GM23248 (cell line): ENCODE measurements at regions not wholly inside any gene's neighbourhood (a gene's known extent, or its start where the extent isn't known, plus 50 kb on each side); places are given as distances from the start of the nearest gene placed in this dataset.
A peak's percentile ranks its signal among the peaks of the same experiment; 100 is the strongest.

ENCODE experiments used
- DNase-seq: peaks from one replicate; pipeline ENCODE4 v3.0.0-alpha.2; 2015
- H2AFZ ChIP-seq: fragments of 200-600 bp; sonication (generic); 2 replicates; pipeline ENCODE4 v1.6.1; 2016; ENCODE audit warnings: antibody characterized with exemption
- H3F3A ChIP-seq: fragments of 200-600 bp; sonication (generic); 2 replicates; pipeline ENCODE4 v1.6.1; 2016; ENCODE audit warnings: mild to moderate bottlenecking, antibody characterized with exemption, mixed run types; ENCODE audit not compliant: insufficient read depth
- H3K27ac ChIP-seq: fragments of 200-600 bp; sonication (generic); 2 replicates; pipeline ENCODE4 v1.5.1; 2016; ENCODE audit warnings: mild to moderate bottlenecking
- H3K27me3 ChIP-seq: fragments of 200-600 bp; sonication (generic); replicated peaks from 2 replicates; pipeline ENCODE4 v1.6.1; 2016; ENCODE audit warnings: mild to moderate bottlenecking; ENCODE audit not compliant: insufficient read depth
- H3K36me3 ChIP-seq: fragments of 200-600 bp; sonication (generic); 2 replicates; pipeline ENCODE4 v1.6.1; 2016; ENCODE audit warnings: low read depth, mild to moderate bottlenecking
- H3K4me1 ChIP-seq: fragments of 200-600 bp; sonication (generic); 2 replicates; pipeline ENCODE4 v1.6.1; 2016; ENCODE audit warnings: mild to moderate bottlenecking; ENCODE audit not compliant: insufficient read depth
- H3K4me2 ChIP-seq: fragments of 200-600 bp; sonication (generic); one replicate; pipeline ENCODE4 v1.6.1; 2016; ENCODE audit warnings: mild to moderate bottlenecking; ENCODE audit not compliant: unreplicated experiment
- H3K4me3 ChIP-seq: fragments of 200-600 bp; sonication (generic); 2 replicates; pipeline ENCODE4 v1.5.1; 2016; ENCODE audit warnings: mild to moderate bottlenecking
- H3K79me2 ChIP-seq: fragments of 200-600 bp; sonication (generic); 2 replicates; pipeline ENCODE4 v1.6.1; 2016; ENCODE audit warnings: mild to moderate bottlenecking; ENCODE audit not compliant: insufficient read depth
- H3K9ac ChIP-seq: fragments of 200-600 bp; sonication (generic); 2 replicates; pipeline ENCODE4 v1.6.1; 2016; ENCODE audit warnings: mild to moderate bottlenecking
- H3K9me2 ChIP-seq: fragments of 200-600 bp; sonication (generic); 2 replicates; pipeline ENCODE4 v1.6.1; 2016; ENCODE audit warnings: mixed run types, mild to moderate bottlenecking, moderate library complexity; ENCODE audit not compliant: insufficient read depth
- H3K9me3 ChIP-seq: fragments of 200-600 bp; sonication (generic); one replicate; pipeline ENCODE4 v1.6.1; 2017; ENCODE audit warnings: low read depth
- H4K20me1 ChIP-seq: fragments of 200-600 bp; sonication (generic); 2 replicates; pipeline ENCODE4 v1.6.0; 2016; ENCODE audit not compliant: insufficient read depth
- EZH2 ChIP-seq: fragments of 200-600 bp; sonication (generic); IDR thresholded peaks from 2 replicates; pipeline ENCODE4 v1.6.1; 2018; ENCODE audit warnings: antibody characterized with exemption, mild to moderate bottlenecking; ENCODE audit not compliant: insufficient read depth, poor library complexity, severe bottlenecking
- EZH2phosphoT487 ChIP-seq: fragments of 200-600 bp; sonication (generic); IDR thresholded peaks from 2 replicates; pipeline ENCODE4 v1.6.1; 2018; ENCODE audit warnings: antibody characterized with exemption, moderate library complexity, mild to moderate bottlenecking, low read depth; ENCODE audit not compliant: insufficient read depth
- WGBS, 2 experiments: methylation state at CpG; one replicate each; pipeline ENCODE4 v1.1.6; 2015 to 2017; ENCODE audit warnings: low lambda C conversion rate in 2 of 2, low coverage in 1 of 2; ENCODE audit errors: missing lambda C conversion rate in 2 of 2; 5-methylcytosine and 5-hydroxymethylcytosine counted together
- in situ Hi-C: fragments of 300-500 bp; cut with MboI; formaldehyde crosslinking; loops from 2 replicates; pipeline ENCODE4 v1.15.0; 2020

GRCh38 chr15:88388686-88389085, 78.5 kb downstream of the MRPL46 start:
- Histone ChIP-seq H3K9me2 (no peaks in the 10 kb centered on the region), H3K4me2 (no peak overlapping the region), H3F3A (peaks cover 29% of the 10 kb centered on the region), H3K27me3 (no peaks in the 10 kb centered on the region), H4K20me1 (no peaks in the 10 kb centered on the region), H3K4me3 (no peak overlapping the region), H3K36me3 (no peaks in the 10 kb centered on the region), H3K4me1 (peaks cover 12% of the 10 kb centered on the region), H3K9ac (no peak overlapping the region), H3K9me3 (no peaks in the 10 kb centered on the region), H3K27ac (no peak overlapping the region), H3K79me2 (no peaks in the 10 kb centered on the region), H2AFZ (no peak overlapping the region)
- WGBS, 2 experiments = 32 to 42% methylated on average over 3 of the region's 3 CpGs
- no peak for TF ChIP-seq EZH2
- no peak for TF ChIP-seq EZH2phosphoT487
- in situ Hi-C loops = no loop called here
- no peak for DNase-seq

GRCh38 chr15:88385078-88385700, 82.0 kb downstream of the MRPL46 start:
- Histone ChIP-seq H3K9me2 (no peaks in the 10 kb centered on the region), H3F3A (peaks cover 44% of the 10 kb centered on the region), H3K4me3 (no peak overlapping the region), H3K4me2 (peak overlapping the region; percentile 35), H4K20me1 (no peaks in the 10 kb centered on the region), H3K27me3 (no peaks in the 10 kb centered on the region), H3K4me1 (peaks cover 36% of the 10 kb centered on the region), H3K79me2 (no peaks in the 10 kb centered on the region), H3K9ac (no peak overlapping the region), H3K27ac (peak overlapping the region; percentile 56), H3K9me3 (no peaks in the 10 kb centered on the region), H2AFZ (no peak overlapping the region), H3K36me3 (no peaks in the 10 kb centered on the region)
- 0 to 2% methylated on average over 2 of the region's 2 CpGs for WGBS, 2 experiments
- no peak for TF ChIP-seq EZH2
- TF ChIP-seq EZH2phosphoT487 = no peak
- peak; percentile 89 for DNase-seq
- in situ Hi-C loops = no loop called here

- 75 to 83% methylated on average over 1 of the region's 1 CpG for WGBS, 2 experiments
- Histone ChIP-seq H3K9me2 (no peaks in the 10 kb centered on the region), H2AFZ (no peak overlapping the region), H3K4me1 (peaks cover 37% of the 10 kb centered on the region), H3K9ac (no peak overlapping the region), H3K4me3 (no peak overlapping the region), H3K4me2 (no peak overlapping the region), H3K27me3 (no peaks in the 10 kb centered on the region), H3K27ac (no peak overlapping the region), H3F3A (peaks cover 47% of the 10 kb centered on the region), H3K79me2 (no peaks in the 10 kb centered on the region), H3K9me3 (no peaks in the 10 kb centered on the region), H3K36me3 (no peaks in the 10 kb centered on the region), H4K20me1 (no peaks in the 10 kb centered on the region)
- TF ChIP-seq EZH2 (no peak), EZH2phosphoT487 (no peak)
- no peak for DNase-seq
- in situ Hi-C loops = no loop called here
These were observed 83.8 kb downstream of the MRPL46 start for GRCh38 chr15:88383354-88383753.

GRCh38 chr15:88382482-88382983, 84.7 kb downstream of the MRPL46 start:
- H3K36me3 ChIP-seq = no peaks in the 10 kb centered on the region

More at GRCh38 chr15:88382482-88382983, 84.7 kb downstream of the MRPL46 start:
- no peaks in the 10 kb centered on the region for H3K79me2 ChIP-seq
- peak overlapping the region; percentile 16 for H3K27ac ChIP-seq
- no peaks in the 10 kb centered on the region for H3K9me2 ChIP-seq
- no peaks in the 10 kb centered on the region for H3K27me3 ChIP-seq
- H2AFZ ChIP-seq = 0 out of 2 replicates have a peak overlapping the region, but pooled peaks have one; percentile 8
- H3K9ac ChIP-seq = no peak overlapping the region
- no peak overlapping the region for H3K4me3 ChIP-seq
- no peaks in the 10 kb centered on the region for H4K20me1 ChIP-seq
- in situ Hi-C loops = no loop called here
- H3F3A ChIP-seq = peaks cover 55% of the 10 kb centered on the region
- H3K4me2 ChIP-seq = peak overlapping the region; percentile 45
- no peaks in the 10 kb centered on the region for H3K9me3 ChIP-seq
- TF ChIP-seq EZH2 (no peak), EZH2phosphoT487 (no peak)
- peak; percentile 60 for DNase-seq
- WGBS, 2 experiments = 6 to 10% methylated on average over 5 of the region's 5 CpGs
- H3K4me1 ChIP-seq = peaks cover 45% of the 10 kb centered on the region
